ENCODE measurements at regions not wholly inside any gene's neighbourhood (a gene's known extent, or its start where the extent isn't known, plus 50 kb on each side); places are given as distances from the start of the nearest gene placed in this dataset.

GRCh38 chr11:114846416-114846791 is 168.1 kb downstream of the NXPE2 start:
- 43 to 51% methylated on average over 1 to 3 of the region's 3 CpGs for WGBS, 2 donors (ENCODE audit: low coverage in 1 of 2)
- TF ChIP-seq CTCF (IDR thresholded peaks at IDR 0.05) = no peak
- TF ChIP-seq POLR2A (IDR thresholded peaks at IDR 0.05) = no peak
- TF ChIP-seq POLR2AphosphoS5 (IDR thresholded peaks at IDR 0.05) = no peak
- no peak for TF ChIP-seq EP300 (IDR thresholded peaks at IDR 0.05)
- ATAC-seq = no peak

GRCh38 chr11:114847306-114847975 is 169.1 kb downstream of the NXPE2 start:
- no peak for TF ChIP-seq POLR2A (IDR thresholded peaks at IDR 0.05)
- no peak for TF ChIP-seq CTCF (IDR thresholded peaks at IDR 0.05)
- TF ChIP-seq POLR2AphosphoS5 (IDR thresholded peaks at IDR 0.05) = no peak
- no peak for TF ChIP-seq EP300 (IDR thresholded peaks at IDR 0.05)
- ATAC-seq = no peak
- no peaks in the 10 kb centered on the region for H3K4me1 ChIP-seq
- WGBS, 2 donors (ENCODE audit: low coverage in 1 of 2) = 22 to 45% methylated on average over 6 to 7 of the region's 7 CpGs
- H3K9me3 ChIP-seq = no peaks in the 10 kb centered on the region
- H3K27me3 ChIP-seq = peaks cover 6% of the 10 kb centered on the region
- H3K27ac ChIP-seq = no peak overlapping the region
- no peak overlapping the region for H3K4me3 ChIP-seq
- no peaks in the 10 kb centered on the region for H3K36me3 ChIP-seq

More at GRCh38 chr11:114846416-114846791, 168.1 kb downstream of the NXPE2 start:
- no peak overlapping the region for H3K4me3 ChIP-seq
- no peaks in the 10 kb centered on the region for H3K4me1 ChIP-seq
- no peak overlapping the region for H3K27ac ChIP-seq
- H3K9me3 ChIP-seq = no peaks in the 10 kb centered on the region
- no peaks in the 10 kb centered on the region for H3K36me3 ChIP-seq
- H3K27me3 ChIP-seq = peaks cover 6% of the 10 kb centered on the region

- 34 to 61% methylated on average over 3 to 6 of the region's 6 CpGs for WGBS, 2 donors (ENCODE audit: low coverage in 1 of 2)
- Histone ChIP-seq H3K9me3 (no peaks in the 10 kb centered on the region), H3K27ac (no peak overlapping the region), H3K27me3 (peaks cover 6% of the 10 kb centered on the region), H3K4me1 (no peaks in the 10 kb centered on the region), H3K36me3 (no peaks in the 10 kb centered on the region), H3K4me3 (no peak overlapping the region)
- TF ChIP-seq EP300 (IDR thresholded peaks at IDR 0.05) (no peak), POLR2A (IDR thresholded peaks at IDR 0.05) (no peak), CTCF (IDR thresholded peaks at IDR 0.05) (no peak), POLR2AphosphoS5 (IDR thresholded peaks at IDR 0.05) (no peak)
- no peak for ATAC-seq
Observed at GRCh38 chr11:114848027-114848426, 169.7 kb downstream of the NXPE2 start.

GRCh38 chr11:114857281-114857680 is 179.0 kb downstream of the NXPE2 start:
- H3K27ac ChIP-seq = no peak overlapping the region
- no peak overlapping the region for H3K4me3 ChIP-seq
- TF ChIP-seq CTCF (IDR thresholded peaks at IDR 0.05) (no peak), EP300 (IDR thresholded peaks at IDR 0.05) (no peak), POLR2A (IDR thresholded peaks at IDR 0.05) (no peak), POLR2AphosphoS5 (IDR thresholded peaks at IDR 0.05) (no peak)
- ATAC-seq = no peak
- H3K9me3 ChIP-seq = peaks cover 0 to 17% (median 0%) of the 10 kb centered on the region in 3 donors
- H3K27me3 ChIP-seq = no peaks in the 10 kb centered on the region
- 43 to 44% methylated on average over 3 to 4 of the region's 4 CpGs for WGBS, 2 donors (ENCODE audit: low coverage in 1 of 2)
- H3K36me3 ChIP-seq = no peaks in the 10 kb centered on the region
- no peaks in the 10 kb centered on the region for H3K4me1 ChIP-seq

- Histone ChIP-seq H3K27me3 (no peaks in the 10 kb centered on the region), H3K36me3 (no peaks in the 10 kb centered on the region), H3K4me3 (no peak overlapping the region), H3K27ac (no peak overlapping the region), H3K4me1 (no peaks in the 10 kb centered on the region), H3K9me3 (peaks cover 0 to 8% (median 0%) of the 10 kb centered on the region in 3 donors)
- TF ChIP-seq CTCF (IDR thresholded peaks at IDR 0.05) (no peak), POLR2A (IDR thresholded peaks at IDR 0.05) (no peak), POLR2AphosphoS5 (IDR thresholded peaks at IDR 0.05) (no peak), EP300 (IDR thresholded peaks at IDR 0.05) (no peak)
- 48 to 61% methylated on average over 2 of the region's 2 CpGs for WGBS, 2 donors (ENCODE audit: low coverage in 1 of 2)
- no peak for ATAC-seq
Observed at GRCh38 chr11:114864896-114865295, 186.6 kb downstream of the NXPE2 start.
